MM.1S (cell line): ENCODE measurements at regions not wholly inside any gene's neighbourhood (a gene's known extent, or its start where the extent isn't known, plus 50 kb on each side); places are given as distances from the start of the nearest gene placed in this dataset.

Experiments
- CTCF ChIP-seq: fragments of 300-600 bp; sonication (generic); IDR thresholded peaks from 2 replicates; pipeline ENCODE4 v1.5.1; 2016; ENCODE audit warnings: antibody characterized with exemption, low read length, mixed read lengths
- EZH2phosphoT487 ChIP-seq: fragments of 300-600 bp; sonication (generic); IDR thresholded peaks from 2 replicates; pipeline ENCODE4 v1.6.1; 2018; ENCODE audit warnings: antibody characterized with exemption, low read length

GRCh38 chr1:95953015-95953414, 719.0 kb downstream of the RWDD3 start:
- no peak for TF ChIP-seq EZH2phosphoT487
- TF ChIP-seq CTCF = no peak
